Lower lobe of right lung (tissue), 2 donors: ENCODE measurements at regions not wholly inside any gene's neighbourhood (a gene's known extent, or its start where the extent isn't known, plus 50 kb on each side); places are given as distances from the start of the nearest gene placed in this dataset.
"Not testable (repeated sequence)": the region's sequence is repeated elsewhere in the genome, so short reads cannot be mapped to it uniquely, and the experiment has no call there.

Experiments
- ATAC-seq, 2 donors: fragments of 200-7000 bp; cut with Tn5 transposase; one replicate each; pipeline ENCODE4 v1.9.1; 2020 to 2022; ENCODE audit warnings: mild to moderate bottlenecking in 2 of 2, moderate library complexity in 2 of 2
- DNase-seq: peaks from one replicate; pipeline ENCODE4 v3.0.0-alpha.2; 2020
- H3K27ac ChIP-seq: fragments of 200-600 bp; one replicate; pipeline ENCODE4 v1.8.0; 2022
- H3K27me3 ChIP-seq: fragments of 200-600 bp; one replicate; pipeline ENCODE4 v1.8.0; 2022; ENCODE audit warnings: low read depth
- H3K36me3 ChIP-seq: fragments of 200-600 bp; one replicate; pipeline ENCODE4 v1.8.0; 2022; ENCODE audit warnings: mild to moderate bottlenecking
- H3K4me1 ChIP-seq: fragments of 200-600 bp; one replicate; pipeline ENCODE4 v1.8.0; 2022
- H3K4me3 ChIP-seq: fragments of 200-600 bp; one replicate; pipeline ENCODE4 v1.8.0; 2022; ENCODE audit warnings: mild to moderate bottlenecking
- H3K9me3 ChIP-seq: fragments of 200-600 bp; one replicate; pipeline ENCODE4 v1.8.0; 2022
- CTCF ChIP-seq: fragments of 200-600 bp; IDR thresholded peaks from one replicate; pipeline ENCODE4 v1.8.0; 2022; ENCODE audit warnings: antibody characterized with exemption, mild to moderate bottlenecking
- intact Hi-C: fragments of 100-400 bp; cut with DNase I; formaldehyde crosslinking; loops from one replicate; pipeline ENCODE4 v1.11.0; 2022
- donor health status: DM: no; HTN: yes; CAD: no; lungs with severe emphysema.

DNA sequence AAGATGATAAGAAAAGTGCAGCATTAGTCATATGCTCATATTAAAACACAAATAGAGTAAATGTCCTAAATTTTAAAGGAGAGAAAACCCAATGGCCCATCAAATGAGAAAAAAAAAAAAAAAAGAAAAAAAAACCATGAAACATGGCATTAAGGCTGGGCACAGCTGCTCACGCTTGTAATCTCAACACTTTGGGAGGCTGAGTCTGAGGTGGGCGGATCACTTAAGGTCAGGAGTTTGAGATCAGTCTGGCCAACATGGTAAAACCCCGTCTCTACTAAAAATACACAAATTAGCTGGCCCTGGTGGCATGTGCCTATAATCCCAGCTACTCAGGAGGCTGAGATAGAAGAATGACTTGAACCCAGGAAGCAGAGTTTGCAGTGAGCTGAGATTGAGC, 515.5 kb upstream of the ANO3 start:
- TF ChIP-seq CTCF = no peak
- intact Hi-C loops = no loop called here
- Histone ChIP-seq H3K36me3 (no peaks in the 10 kb centered on the region), H3K9me3 (no peaks in the 10 kb centered on the region), H3K4me1 (no peaks in the 10 kb centered on the region), H3K27ac (no peak overlapping the region), H3K4me3 (no peak overlapping the region), H3K27me3 (no peaks in the 10 kb centered on the region)
- ATAC-seq = no peak
- DNase-seq = no peak

- DNase-seq (no peak), ATAC-seq (no peak)
- no peaks in the 10 kb centered on the region for H3K36me3 ChIP-seq
- H3K4me3 ChIP-seq = no peak overlapping the region
- H3K9me3 ChIP-seq = no peaks in the 10 kb centered on the region
- H3K27ac ChIP-seq = no peak overlapping the region
- H3K27me3 ChIP-seq = no peaks in the 10 kb centered on the region
- H3K4me1 ChIP-seq = no peaks in the 10 kb centered on the region
- intact Hi-C loops = no loop called here
- TF ChIP-seq CTCF = no peak
Measured at GRCh38 chr11:25824688-25825087, 507.2 kb upstream of the ANO3 start.

GRCh38 chr11:25831485-25831884, 500.4 kb upstream of the ANO3 start:
- intact Hi-C loops, H3K4me1 ChIP-seq, H3K27me3 ChIP-seq, H3K4me3 ChIP-seq, ATAC-seq, H3K9me3 ChIP-seq, H3K36me3 ChIP-seq, DNase-seq, H3K27ac ChIP-seq: not testable (repeated sequence)

DNA sequence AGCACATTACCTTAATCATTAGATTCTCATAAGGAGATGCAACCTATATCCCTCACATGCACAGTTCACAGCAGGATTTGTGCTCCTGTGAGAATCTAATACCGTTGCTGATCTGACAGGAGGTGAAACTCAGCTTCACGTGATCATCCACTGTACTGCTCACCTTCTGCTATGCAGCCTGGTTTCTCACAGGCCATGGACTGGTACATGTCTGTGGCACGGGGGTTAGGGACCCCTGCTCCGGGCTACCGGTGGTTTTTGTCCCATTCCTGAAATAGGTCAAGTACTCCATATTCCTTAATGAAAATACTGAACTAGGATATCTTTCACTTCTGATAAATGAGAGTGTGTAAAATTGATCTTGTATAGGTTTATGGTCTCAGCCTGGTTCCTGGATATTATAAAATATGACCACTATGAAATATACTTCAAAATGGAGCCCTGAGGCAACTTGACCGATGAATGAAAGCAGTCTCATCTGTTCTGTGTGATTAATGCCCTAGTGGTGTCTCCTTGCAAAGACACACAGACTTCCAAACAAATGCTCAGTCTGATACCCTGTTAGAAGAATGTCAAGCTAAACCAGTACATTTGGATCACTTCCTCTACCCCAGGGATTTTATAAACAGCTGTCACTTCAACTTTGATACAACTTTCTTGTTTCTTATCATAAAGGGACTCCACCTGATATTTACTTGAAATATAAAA, 492.9 kb upstream of the ANO3 start:
- intact Hi-C loops = no loop called here
- no peak for ATAC-seq
- Histone ChIP-seq H3K4me1 (no peaks in the 10 kb centered on the region), H3K27ac (no peak overlapping the region), H3K4me3 (no peak overlapping the region), H3K27me3 (no peaks in the 10 kb centered on the region), H3K36me3 (no peaks in the 10 kb centered on the region), H3K9me3 (no peaks in the 10 kb centered on the region)
- TF ChIP-seq CTCF = no peak
- no peak for DNase-seq

DNA sequence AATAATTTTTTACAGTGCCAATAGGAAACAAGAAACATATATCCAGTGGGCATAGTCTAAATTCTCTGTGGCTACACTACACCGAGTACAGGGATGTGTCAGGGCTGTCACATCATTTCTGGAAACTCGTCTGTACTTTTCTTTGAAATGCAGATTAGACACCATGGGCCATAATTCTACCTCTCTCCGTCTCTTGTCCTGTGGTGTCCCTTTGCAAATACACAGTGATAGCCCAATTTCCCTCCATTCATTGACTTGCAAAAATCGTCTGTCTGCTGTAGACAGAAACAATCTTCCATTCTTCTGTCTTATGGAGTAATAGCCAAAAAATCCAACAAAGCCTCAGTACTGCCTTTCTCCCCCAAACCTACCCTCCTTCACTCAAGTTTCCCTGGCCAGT, 487.1 kb upstream of the ANO3 start:
- no peak for ATAC-seq

More for the DNA sequence above, 487.1 kb upstream of the ANO3 start:
- H3K27ac ChIP-seq = no peak overlapping the region
- H3K4me3 ChIP-seq = no peak overlapping the region
- intact Hi-C loops = no loop called here
- no peaks in the 10 kb centered on the region for H3K36me3 ChIP-seq
- DNase-seq = no peak
- no peaks in the 10 kb centered on the region for H3K9me3 ChIP-seq
- no peaks in the 10 kb centered on the region for H3K4me1 ChIP-seq
- no peak for TF ChIP-seq CTCF
- H3K27me3 ChIP-seq = no peaks in the 10 kb centered on the region
